Astrocyte (in vitro differentiated cells and primary cell): ENCODE measurements at regions not wholly inside any gene's neighbourhood (a gene's known extent, or its start where the extent isn't known, plus 50 kb on each side); places are given as distances from the start of the nearest gene placed in this dataset.

Experiments
- DNase-seq: peaks from one replicate; pipeline ENCODE4 v3.0.0-alpha.2; 2010; ENCODE audit warnings: low read depth
- FAIRE-seq: peaks from 2 replicates; lab custom pipeline; 2011; peaks lifted over from hg19 to GRCh38; lab: Jason Lieb, UNC
- H2AFZ ChIP-seq: 2 replicates; pipeline ENCODE4 v1.6.0; 2012; ENCODE audit warnings: low read depth, low read length, inconsistent platforms
- H3K27ac ChIP-seq: 2 replicates; pipeline ENCODE4 v1.5.1; 2011; ENCODE audit warnings: low read depth, low read length, inconsistent platforms
- H3K27me3 ChIP-seq: 2 replicates; pipeline ENCODE4 v1.6.0; 2011; ENCODE audit warnings: low read length, inconsistent platforms; ENCODE audit not compliant: insufficient read depth
- H3K36me3 ChIP-seq: 2 replicates; pipeline ENCODE4 v1.5.1; 2011; ENCODE audit warnings: low read length, inconsistent platforms; ENCODE audit not compliant: insufficient read depth
- H3K4me1 ChIP-seq: 2 replicates; pipeline ENCODE4 v1.5.1; 2011; ENCODE audit warnings: low read length, inconsistent platforms; ENCODE audit not compliant: insufficient read depth
- H3K4me2 ChIP-seq: 2 replicates; pipeline ENCODE4 v1.6.0; 2012; ENCODE audit warnings: low read length, inconsistent platforms
- H3K4me3 ChIP-seq: 2 replicates; pipeline ENCODE4 v1.5.1; 2011; ENCODE audit warnings: low read depth, mild to moderate bottlenecking, low read length, inconsistent platforms; ENCODE audit not compliant: insufficient read depth
- H3K79me2 ChIP-seq: 2 replicates; pipeline ENCODE4 v1.6.0; 2012; ENCODE audit warnings: mild to moderate bottlenecking, low read length, inconsistent platforms; ENCODE audit not compliant: insufficient read depth
- H3K9ac ChIP-seq: 2 replicates; pipeline ENCODE4 v1.6.0; 2012; ENCODE audit warnings: mild to moderate bottlenecking, low read length, inconsistent platforms
- H3K9me3 ChIP-seq: 2 replicates; pipeline ENCODE4 v1.5.1; 2012; ENCODE audit warnings: low read depth, mild to moderate bottlenecking, low read length, inconsistent platforms; ENCODE audit not compliant: insufficient read depth
- H4K20me1 ChIP-seq: 2 replicates; pipeline ENCODE4 v1.6.0; 2012; ENCODE audit warnings: low read length, inconsistent platforms; ENCODE audit not compliant: insufficient read depth
- H3K27ac Mint-ChIP-seq: one replicate; pipeline ENCODE4 v1.8.0; 2021; ENCODE audit warnings: mild to moderate bottlenecking, mixed read lengths; ENCODE audit not compliant: unreplicated experiment
- H3K27me3 Mint-ChIP-seq: one replicate; pipeline ENCODE4 v1.8.0; 2021; ENCODE audit warnings: low read depth, mixed read lengths; ENCODE audit not compliant: unreplicated experiment
- H3K36me3 Mint-ChIP-seq: one replicate; pipeline ENCODE4 v1.8.0; 2021; ENCODE audit warnings: low read depth, mixed read lengths; ENCODE audit not compliant: unreplicated experiment
- H3K4me1 Mint-ChIP-seq: one replicate; pipeline ENCODE4 v1.8.0; 2021; ENCODE audit warnings: low read depth, mixed read lengths; ENCODE audit not compliant: unreplicated experiment
- H3K4me3 Mint-ChIP-seq: one replicate; pipeline ENCODE4 v1.8.0; 2021; ENCODE audit warnings: mild to moderate bottlenecking, moderate library complexity, mixed read lengths; ENCODE audit not compliant: unreplicated experiment
- H3K9me3 Mint-ChIP-seq: one replicate; pipeline ENCODE4 v1.8.0; 2021; ENCODE audit warnings: mild to moderate bottlenecking, mixed read lengths; ENCODE audit not compliant: unreplicated experiment
- CTCF ChIP-seq: IDR thresholded peaks from 2 replicates; pipeline ENCODE4 v1.5.1; 2011; ENCODE audit warnings: low read depth, mild to moderate bottlenecking, inconsistent platforms, low read length, moderate library complexity; ENCODE audit not compliant: insufficient read depth
- EZH2 ChIP-seq: IDR thresholded peaks from 2 replicates; pipeline ENCODE4 v1.6.1; 2012; ENCODE audit warnings: mild to moderate bottlenecking, low read length, inconsistent platforms; ENCODE audit not compliant: insufficient read depth

GRCh38 chr9:88259001-88259400, 120.7 kb upstream of the SPATA31C2 start:
- Mint-ChIP-seq H3K4me3 (no peak overlapping the region), H3K27me3 (peaks cover 3% of the 10 kb centered on the region), H3K4me1 (peaks cover 17% of the 10 kb centered on the region), H3K9me3 (peaks cover 7% of the 10 kb centered on the region), H3K36me3 (no peaks in the 10 kb centered on the region), H3K27ac (peak overlapping the region; percentile 95)
- H3K36me3 ChIP-seq, result no peaks in the 10 kb centered on the region
- H3K4me2 ChIP-seq, result peak overlapping the region; percentile 39
- FAIRE-seq (no peak), DNase-seq (peak; percentile 72)
- no peaks in the 10 kb centered on the region for H4K20me1 ChIP-seq
- no peak overlapping the region for H3K9ac ChIP-seq
- H3K27me3 ChIP-seq, result no peaks in the 10 kb centered on the region
- no peaks in the 10 kb centered on the region for H3K9me3 ChIP-seq
- peak overlapping the region; percentile 58 for H2AFZ ChIP-seq
- TF ChIP-seq EZH2 (no peak), CTCF (no peak)
- H3K79me2 ChIP-seq, result no peaks in the 10 kb centered on the region
- no peak overlapping the region for H3K27ac ChIP-seq
- H3K4me1 ChIP-seq, result peaks cover 12% of the 10 kb centered on the region
- no peak overlapping the region for H3K4me3 ChIP-seq

- no peaks in the 10 kb centered on the region for H3K36me3 Mint-ChIP-seq
- Histone ChIP-seq H3K9ac (no peak overlapping the region), H4K20me1 (no peaks in the 10 kb centered on the region), H3K79me2 (no peaks in the 10 kb centered on the region), H3K9me3 (no peaks in the 10 kb centered on the region), H3K36me3 (no peaks in the 10 kb centered on the region), H3K4me1 (peaks cover 12% of the 10 kb centered on the region), H3K27ac (no peak overlapping the region), H2AFZ (peak overlapping the region; percentile 58), H3K4me2 (peak overlapping the region; percentile 39), H3K27me3 (no peaks in the 10 kb centered on the region), H3K4me3 (no peak overlapping the region)
- TF ChIP-seq CTCF (no peak), EZH2 (no peak)
- H3K4me3 Mint-ChIP-seq, result no peak overlapping the region
- H3K27me3 Mint-ChIP-seq, result peaks cover 3% of the 10 kb centered on the region
- FAIRE-seq (no peak), DNase-seq (peak; percentile 52)
- peaks cover 17% of the 10 kb centered on the region for H3K4me1 Mint-ChIP-seq
- peaks cover 8% of the 10 kb centered on the region for H3K9me3 Mint-ChIP-seq
- peak overlapping the region; percentile 95 for H3K27ac Mint-ChIP-seq
Measured at GRCh38 chr9:88258601-88259000, 120.3 kb upstream of the SPATA31C2 start.

GRCh38 chr9:88258024-88258423, 119.7 kb upstream of the SPATA31C2 start:
- H3K27me3 Mint-ChIP-seq, result peaks cover 3% of the 10 kb centered on the region
- no peak overlapping the region for H2AFZ ChIP-seq
- no peak overlapping the region for H3K27ac ChIP-seq

More at GRCh38 chr9:88258024-88258423, 119.7 kb upstream of the SPATA31C2 start:
- no peak for FAIRE-seq
- H3K4me2 ChIP-seq, result peak overlapping the region; percentile 39
- Mint-ChIP-seq H3K36me3 (no peaks in the 10 kb centered on the region), H3K4me3 (peak overlapping the region; percentile 31), H3K27ac (peak overlapping the region; percentile 95), H3K9me3 (peaks cover 8% of the 10 kb centered on the region), H3K4me1 (peaks cover 17% of the 10 kb centered on the region)
- H3K4me3 ChIP-seq, result no peak overlapping the region
- no peaks in the 10 kb centered on the region for H3K27me3 ChIP-seq
- peak; percentile 81 for DNase-seq
- H3K9ac ChIP-seq, result no peak overlapping the region
- TF ChIP-seq EZH2 (no peak), CTCF (no peak)
- H3K36me3 ChIP-seq, result no peaks in the 10 kb centered on the region
- no peaks in the 10 kb centered on the region for H3K9me3 ChIP-seq
- no peaks in the 10 kb centered on the region for H3K79me2 ChIP-seq
- H4K20me1 ChIP-seq, result no peaks in the 10 kb centered on the region
- H3K4me1 ChIP-seq, result peaks cover 12% of the 10 kb centered on the region
